BLaER1 treated with 17β-estradiol and CSF1 and Interleukin-3, amounts not matched to agents 10 nM and 100 nM (cell line): ENCODE measurements at regions not wholly inside any gene's neighbourhood (a gene's known extent, or its start where the extent isn't known, plus 50 kb on each side); places are given as distances from the start of the nearest gene placed in this dataset.

Experiments
- H3K27ac ChIP-seq, 11 experiments: shearing (Covaris generic); formaldehyde crosslinking; 2 replicates each; pipeline ENCODE4 v1.8.1; 2022
- H3K27me3 ChIP-seq, 11 experiments: shearing (Covaris generic); formaldehyde crosslinking; 2 replicates each; pipeline ENCODE4 v1.8.1; 2022
- H3K36me3 ChIP-seq, 11 experiments: shearing (Covaris generic); formaldehyde crosslinking; 2 replicates each; pipeline ENCODE4 v1.8.1; 2022
- H3K4me1 ChIP-seq, 10 experiments: shearing (Covaris generic); formaldehyde crosslinking; 2 replicates each; pipeline ENCODE4 v1.8.1; 2022
- H3K4me2 ChIP-seq, 11 experiments: shearing (Covaris generic); formaldehyde crosslinking; 2 replicates each; pipeline ENCODE4 v1.8.1; 2022
- H3K4me3 ChIP-seq, 10 experiments: shearing (Covaris generic); formaldehyde crosslinking; 2 replicates each; pipeline ENCODE4 v1.8.1; 2022
- H3K9ac ChIP-seq, 11 experiments: shearing (Covaris generic); formaldehyde crosslinking; 2 replicates each; pipeline ENCODE4 v1.8.1; 2022
- H3K9me3 ChIP-seq, 11 experiments: shearing (Covaris generic); formaldehyde crosslinking; replicated peaks in 1 of 11; 2 replicates each; pipeline ENCODE4 v1.8.1; 2022
- H4K20me1 ChIP-seq, 11 experiments: shearing (Covaris generic); formaldehyde crosslinking; 2 replicates each; pipeline ENCODE4 v1.8.1; 2022
- Cebpa-rat ChIP-seq, 11 experiments: shearing (Covaris generic); IDR thresholded peaks; 2 replicates each; pipeline ENCODE4 v1.8.1; 2022

DNA sequence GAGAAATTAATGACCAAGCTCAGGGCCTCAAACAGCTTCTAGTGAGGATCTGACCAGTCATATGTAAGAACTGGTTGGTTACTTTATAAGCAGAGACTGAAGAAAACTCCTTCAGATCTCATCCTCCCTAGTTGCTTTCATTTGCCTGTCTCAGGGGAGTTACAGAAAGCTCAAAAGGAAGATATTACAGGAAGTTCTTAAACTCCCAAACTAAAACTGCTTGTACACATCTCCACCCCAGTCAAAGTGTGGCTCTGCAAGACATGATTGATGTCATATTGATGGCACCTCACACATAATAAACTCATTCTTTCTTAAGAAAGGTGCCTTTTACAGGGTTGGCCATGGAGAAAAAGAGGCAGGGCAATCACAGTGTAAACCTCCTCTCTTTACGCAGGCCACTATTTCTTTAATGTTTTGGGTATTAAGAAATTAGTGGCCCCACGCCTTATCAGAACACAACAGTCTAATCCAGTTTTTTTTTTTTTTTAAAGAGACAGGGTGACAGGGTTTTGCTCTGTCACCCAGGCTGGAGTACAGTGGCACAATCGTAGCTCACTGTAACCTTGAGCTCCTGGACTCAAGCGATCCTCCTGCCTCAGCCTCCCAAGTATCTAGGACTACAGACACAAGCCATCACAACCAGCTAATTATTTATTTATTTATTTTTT lies 62.6 kb upstream of the STK17B start:
- H3K4me1 ChIP-seq: peaks cover 68 to 100% (median 89%) of the 10 kb centered on the region in 10 experiments
- TF ChIP-seq Cebpa-rat (IDR thresholded peaks at IDR 0.05): no peak
- H3K9ac ChIP-seq: peak overlapping the region; percentile 68 to 79 (median 76)
- no peaks in the 10 kb centered on the region for H3K27me3 ChIP-seq
- peak overlapping the region in 4 of 10 experiments; percentile 3 to 31 (median 24); a peak in 5 of 20 replicates for H3K4me3 ChIP-seq
- no peaks in the 10 kb centered on the region for H4K20me1 ChIP-seq
- H3K9me3 ChIP-seq: peaks cover 0 to 33% (median 19%) of the 10 kb centered on the region in 11 experiments; a peak in 14 of 22 replicates
- no peaks in the 10 kb centered on the region for H3K36me3 ChIP-seq
- H3K27ac ChIP-seq: peak overlapping the region; percentile 85 to 100 (median 92)
- peak overlapping the region; percentile 66 to 86 (median 77) for H3K4me2 ChIP-seq

DNA sequence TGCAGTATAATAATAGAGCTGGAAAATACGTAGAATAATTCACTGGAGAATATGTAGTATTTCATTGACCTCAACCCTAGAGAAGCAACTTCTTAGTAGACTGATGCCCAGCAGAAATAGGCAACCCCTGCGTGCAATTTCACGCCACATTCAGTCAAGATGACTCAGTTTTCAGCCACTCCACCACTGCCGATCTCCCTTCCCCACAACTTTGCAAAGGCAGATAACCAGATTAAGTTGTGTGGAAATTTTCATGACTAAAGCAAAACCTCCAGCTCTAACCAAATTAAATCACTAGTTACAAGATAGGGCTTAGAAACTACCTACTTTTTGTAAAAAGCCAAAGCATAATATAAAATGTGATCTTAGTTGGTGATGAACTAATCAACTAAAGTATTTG lies 63.3 kb upstream of the STK17B start:
- H3K27me3 ChIP-seq: no peaks in the 10 kb centered on the region
- H3K4me3 ChIP-seq: no peak overlapping the region
- no peaks in the 10 kb centered on the region for H3K36me3 ChIP-seq
- H4K20me1 ChIP-seq: no peaks in the 10 kb centered on the region
- peaks cover 0 to 33% (median 19%) of the 10 kb centered on the region in 11 experiments; a peak in 14 of 22 replicates for H3K9me3 ChIP-seq
- peaks cover 75 to 100% (median 89%) of the 10 kb centered on the region in 10 experiments for H3K4me1 ChIP-seq
- peak overlapping the region; percentile 85 to 100 (median 92) for H3K27ac ChIP-seq
- peak overlapping the region; percentile 66 to 86 (median 77) for H3K4me2 ChIP-seq
- no peak for TF ChIP-seq Cebpa-rat (IDR thresholded peaks at IDR 0.05)
- peak overlapping the region; percentile 68 to 79 (median 76); a peak in 21 of 22 replicates for H3K9ac ChIP-seq

DNA sequence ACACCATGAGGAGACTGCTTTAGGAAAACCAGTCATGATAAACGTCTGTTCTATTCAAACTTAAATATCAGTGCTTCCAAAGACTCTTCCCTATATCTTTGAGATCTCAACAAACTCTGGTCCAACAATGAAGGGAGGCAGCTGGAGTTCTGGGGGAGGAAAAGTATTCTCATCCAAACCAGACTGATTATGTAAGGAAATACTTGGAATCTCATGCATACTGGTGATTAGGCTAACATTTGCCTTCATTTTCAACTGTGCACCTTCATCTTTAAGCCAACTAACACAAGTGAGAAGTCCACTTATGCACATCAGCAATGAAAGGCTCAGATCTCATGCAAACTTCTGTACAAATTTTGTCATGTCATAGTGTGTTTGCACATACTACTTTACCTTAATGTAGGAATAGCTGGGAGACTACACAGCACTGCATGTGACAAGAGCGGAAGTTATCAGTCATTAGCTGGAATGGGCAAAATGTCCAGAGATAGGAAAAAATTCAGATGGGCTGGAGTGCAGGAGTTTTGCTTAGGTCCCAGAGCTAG lies 67.5 kb upstream of the STK17B start:
- Histone ChIP-seq H3K36me3 (no peaks in the 10 kb centered on the region), H4K20me1 (no peaks in the 10 kb centered on the region), H3K4me2 (peak overlapping the region; percentile 65 to 96 (median 80)), H3K9ac (peak overlapping the region; percentile 79 to 94 (median 84)), H3K27ac (peak overlapping the region; percentile 91 to 100 (median 95)), H3K9me3 (peaks cover 0 to 25% (median 14%) of the 10 kb centered on the region in 11 experiments; a peak in 13 of 22 replicates), H3K27me3 (no peaks in the 10 kb centered on the region), H3K4me3 (peak overlapping the region in 4 of 10 experiments; percentile 15 to 44 (median 38); a peak in 4 of 20 replicates), H3K4me1 (peaks cover 60 to 96% (median 87%) of the 10 kb centered on the region in 10 experiments)
- no peak for TF ChIP-seq Cebpa-rat (IDR thresholded peaks at IDR 0.05)

DNA sequence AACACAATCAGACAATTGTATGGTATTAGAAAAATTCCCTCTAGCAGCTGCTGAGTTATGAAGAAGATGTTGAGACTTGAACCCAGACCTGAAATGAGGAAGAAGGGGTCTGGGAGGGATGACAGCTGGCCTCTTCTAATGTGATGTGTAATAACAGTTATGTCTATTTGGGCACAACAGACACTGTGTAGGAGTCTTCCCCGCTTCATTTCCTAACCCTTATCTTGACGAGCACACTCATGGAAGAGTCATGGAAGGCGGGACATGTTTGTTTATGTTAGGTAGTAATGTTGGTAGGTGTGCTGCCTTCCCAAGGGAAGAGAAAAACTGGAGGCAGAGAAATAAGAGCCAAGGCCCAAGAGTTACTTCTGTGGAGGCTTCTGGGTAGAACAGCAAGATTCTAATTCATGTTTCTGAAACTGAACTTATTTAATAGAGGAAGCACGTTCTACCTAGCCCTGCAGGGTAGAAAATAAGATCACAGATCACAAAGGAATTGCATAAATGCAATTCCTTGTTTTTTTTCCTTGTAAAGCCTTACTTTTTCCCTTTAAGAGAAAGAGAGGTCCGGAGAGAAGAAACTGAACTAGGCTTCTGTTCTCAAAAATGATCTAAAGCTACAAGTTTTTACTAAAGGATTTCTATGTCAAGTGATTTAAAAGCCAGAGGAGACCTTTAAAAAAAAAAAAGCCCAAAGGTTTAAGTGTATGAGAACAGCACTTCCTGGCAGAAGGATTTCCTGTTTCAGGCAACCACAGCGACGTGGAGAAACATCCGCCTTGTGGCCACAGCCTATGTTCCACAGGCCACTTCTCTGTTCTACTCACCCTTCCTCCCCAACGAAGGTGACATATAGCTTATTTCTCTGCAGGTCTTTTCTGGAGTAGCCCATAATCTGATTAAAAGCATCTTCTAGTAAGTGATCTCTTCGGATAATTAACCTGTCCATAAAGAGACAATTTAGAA lies 68.5 kb upstream of the STK17B start:
- H3K36me3 ChIP-seq: no peaks in the 10 kb centered on the region
- H3K27me3 ChIP-seq: no peaks in the 10 kb centered on the region
- H3K9ac ChIP-seq: peak overlapping the region; percentile 79 to 94 (median 84)
- H3K4me1 ChIP-seq: peaks cover 50 to 96% (median 87%) of the 10 kb centered on the region in 10 experiments
- peak overlapping the region; percentile 91 to 100 (median 95) for H3K27ac ChIP-seq
- H3K4me3 ChIP-seq: peak overlapping the region in 9 of 10 experiments; percentile 13 to 45 (median 35); a peak in 10 of 20 replicates
- TF ChIP-seq Cebpa-rat (IDR thresholded peaks at IDR 0.05): peak in 9 of 11 experiments; percentile 43 to 82 (median 73); a peak in 12 of 22 replicates
- H3K4me2 ChIP-seq: peak overlapping the region; percentile 65 to 96 (median 80)
- H3K9me3 ChIP-seq: peaks cover 0 to 25% (median 14%) of the 10 kb centered on the region in 11 experiments; a peak in 13 of 22 replicates
- H4K20me1 ChIP-seq: no peaks in the 10 kb centered on the region

DNA sequence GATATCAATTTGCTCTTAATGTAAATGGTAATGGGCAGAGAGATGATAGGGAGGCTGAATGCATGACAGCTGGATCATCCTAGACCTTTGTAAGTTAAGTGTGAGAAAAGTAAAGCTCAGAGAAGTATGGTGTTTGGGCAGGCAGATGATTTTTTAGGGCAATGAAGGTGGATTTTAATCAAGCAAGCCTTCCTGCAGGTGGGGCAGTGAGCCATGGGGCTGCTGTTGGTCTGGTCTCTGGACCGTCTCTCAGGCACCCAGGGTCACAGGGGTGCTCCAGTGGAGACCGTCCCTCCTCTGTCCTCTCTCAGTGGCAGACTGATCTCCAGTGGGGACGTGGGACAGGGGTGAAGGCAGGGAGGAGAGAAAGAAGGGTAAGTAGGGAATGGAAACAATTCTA lies 69.8 kb upstream of the STK17B start:
- H3K27ac ChIP-seq: peak overlapping the region; percentile 91 to 100 (median 95)
- peak overlapping the region in 3 of 10 experiments; percentile 7 to 43 (median 25); a peak in 5 of 20 replicates for H3K4me3 ChIP-seq
- peaks cover 53 to 96% (median 86%) of the 10 kb centered on the region in 10 experiments for H3K4me1 ChIP-seq
- TF ChIP-seq Cebpa-rat (IDR thresholded peaks at IDR 0.05): no peak
- H3K9me3 ChIP-seq: peaks cover 0 to 19% (median 12%) of the 10 kb centered on the region in 11 experiments; a peak in 13 of 22 replicates
- peak overlapping the region; percentile 65 to 96 (median 80) for H3K4me2 ChIP-seq
- H3K36me3 ChIP-seq: no peaks in the 10 kb centered on the region
- H4K20me1 ChIP-seq: no peaks in the 10 kb centered on the region
- H3K27me3 ChIP-seq: no peaks in the 10 kb centered on the region
- peak overlapping the region; percentile 73 to 94 (median 84) for H3K9ac ChIP-seq

DNA sequence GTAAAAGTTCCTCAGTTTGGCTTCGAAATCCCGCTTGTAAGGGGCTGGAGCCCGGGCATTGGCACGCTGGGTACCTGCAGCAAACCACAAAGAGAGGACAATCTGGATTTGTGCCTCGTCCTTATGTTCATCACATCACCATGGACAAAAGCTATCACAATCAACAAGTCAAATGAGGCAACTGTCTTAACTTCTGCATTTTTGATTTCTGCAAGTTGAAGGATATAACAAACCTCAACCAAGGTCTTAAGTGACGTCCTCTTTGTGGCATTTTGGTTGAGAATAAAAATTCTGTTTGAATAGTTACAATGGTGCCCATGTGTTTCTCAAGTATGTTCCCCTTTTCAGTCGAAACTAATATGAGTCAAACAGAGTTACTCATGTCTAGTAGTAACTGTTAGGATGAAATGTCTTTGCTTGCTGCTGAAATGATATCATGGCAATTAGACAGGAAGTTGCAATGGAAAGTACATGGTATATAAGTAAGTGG lies 70.8 kb upstream of the STK17B start:
- peaks cover 53 to 96% (median 84%) of the 10 kb centered on the region in 10 experiments for H3K4me1 ChIP-seq
- H3K27me3 ChIP-seq: no peaks in the 10 kb centered on the region
- no peak overlapping the region for H3K4me3 ChIP-seq
- peak overlapping the region; percentile 91 to 100 (median 95) for H3K27ac ChIP-seq
- no peaks in the 10 kb centered on the region for H4K20me1 ChIP-seq
- H3K4me2 ChIP-seq: peak overlapping the region; percentile 65 to 96 (median 80)
- H3K9me3 ChIP-seq: peaks cover 0 to 9% (median 3%) of the 10 kb centered on the region in 11 experiments; a peak in 10 of 22 replicates
- TF ChIP-seq Cebpa-rat (IDR thresholded peaks at IDR 0.05): peak; percentile 64 to 98 (median 87); a peak in 20 of 22 replicates
- peak overlapping the region; percentile 73 to 94 (median 84) for H3K9ac ChIP-seq
- H3K36me3 ChIP-seq: no peaks in the 10 kb centered on the region

DNA sequence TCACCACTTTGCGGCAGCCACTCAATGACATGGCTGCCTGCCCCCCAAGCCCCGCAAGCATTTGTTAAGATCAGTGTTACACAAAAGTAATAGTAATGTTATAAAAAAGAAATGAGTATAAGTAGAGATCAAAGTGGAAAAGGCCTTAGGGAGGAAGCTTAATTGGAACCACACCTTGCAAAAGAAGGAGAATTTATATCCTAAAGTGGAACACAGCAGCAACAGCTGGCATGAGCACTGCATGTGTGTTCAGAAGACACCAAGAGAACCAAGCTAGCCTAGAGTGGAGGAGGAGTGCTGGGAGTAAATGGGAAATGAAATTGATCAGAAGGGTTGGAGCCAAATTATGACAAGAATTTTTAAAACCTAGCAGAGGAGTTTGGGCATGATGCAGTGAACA lies 73.1 kb upstream of the STK17B start:
- H3K9me3 ChIP-seq: no peaks in the 10 kb centered on the region
- no peak overlapping the region for H3K4me3 ChIP-seq
- no peak overlapping the region for H3K9ac ChIP-seq
- no peaks in the 10 kb centered on the region for H3K36me3 ChIP-seq
- H3K4me2 ChIP-seq: peak overlapping the region in 7 of 11 experiments; percentile 44 to 79 (median 65); a peak in 13 of 22 replicates
- no peaks in the 10 kb centered on the region for H4K20me1 ChIP-seq
- no peak for TF ChIP-seq Cebpa-rat (IDR thresholded peaks at IDR 0.05)
- no peaks in the 10 kb centered on the region for H3K27me3 ChIP-seq
- H3K4me1 ChIP-seq: peaks cover 39 to 96% (median 88%) of the 10 kb centered on the region in 10 experiments
- H3K27ac ChIP-seq: peak overlapping the region in 9 of 11 experiments; percentile 34 to 100 (median 94); a peak in 11 of 22 replicates

DNA sequence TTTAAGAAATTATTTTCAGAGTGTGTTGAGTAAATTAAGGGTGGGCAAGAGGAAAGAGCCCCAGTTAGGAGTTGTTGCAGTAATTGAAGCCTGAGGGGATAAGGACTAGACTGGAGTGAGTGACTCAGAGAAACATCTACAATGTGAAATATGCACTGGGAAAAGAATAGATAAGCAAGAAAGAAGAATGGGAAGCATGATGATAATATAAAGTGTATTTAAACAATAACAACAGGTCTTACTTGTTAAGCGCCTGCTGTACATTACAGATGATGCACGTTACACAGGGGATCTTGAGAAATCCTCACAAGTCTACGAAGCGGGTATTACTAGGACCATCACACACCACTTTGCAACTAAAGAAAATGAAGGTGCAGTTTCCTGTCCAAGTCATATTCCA lies 73.6 kb upstream of the STK17B start:
- Histone ChIP-seq H3K9ac (no peak overlapping the region), H3K4me1 (peaks cover 39 to 96% (median 88%) of the 10 kb centered on the region in 10 experiments), H3K4me3 (no peak overlapping the region), H3K27me3 (no peaks in the 10 kb centered on the region), H3K36me3 (no peaks in the 10 kb centered on the region), H4K20me1 (no peaks in the 10 kb centered on the region), H3K4me2 (peak overlapping the region in 10 of 11 experiments; percentile 18 to 79 (median 46); a peak in 18 of 22 replicates), H3K9me3 (no peaks in the 10 kb centered on the region), H3K27ac (peak overlapping the region in 8 of 11 experiments; percentile 34 to 100 (median 94); a peak in 11 of 22 replicates)
- no peak for TF ChIP-seq Cebpa-rat (IDR thresholded peaks at IDR 0.05)
